ENCODE measurements at regions not wholly inside any gene's neighbourhood (a gene's known extent, or its start where the extent isn't known, plus 50 kb on each side); places are given as distances from the start of the nearest gene placed in this dataset.

GRCh38 chr18:76771192-76771799 is 51.1 kb upstream of the ZNF236 start:
- Histone ChIP-seq H3K4me1 (ENCODE audit: control insufficient read depth in 1 of 2, low read depth in 2 of 2) (no peaks in the 10 kb centered on the region), H3K9me3 (no peaks in the 10 kb centered on the region), H3K27ac (no peak overlapping the region), H3K4me3 (no peak overlapping the region), H3K36me3 (no peaks in the 10 kb centered on the region), H3K27me3 (replicated peaks; ENCODE audit: insufficient read depth) (no peaks in the 10 kb centered on the region)
- no peak for ATAC-seq (ENCODE audit: insufficient number of reproducible peaks, low FRiP score, low read depth)
- no peak for TF ChIP-seq CTCF (IDR thresholded peaks at IDR 0.05)
- DNase-seq (ENCODE audit: low spot score) = no peak

GRCh38 chr18:76767954-76768353 is 54.4 kb upstream of the ZNF236 start:
- no peak for DNase-seq (ENCODE audit: low spot score)
- no peak for ATAC-seq (ENCODE audit: insufficient number of reproducible peaks, low FRiP score, low read depth)

GRCh38 chr18:76766429-76766828 is 55.9 kb upstream of the ZNF236 start:
- Histone ChIP-seq H3K27ac (no peak overlapping the region), H3K4me3 (no peak overlapping the region), H3K36me3 (no peaks in the 10 kb centered on the region), H3K9me3 (no peaks in the 10 kb centered on the region), H3K4me1 (ENCODE audit: control insufficient read depth in 1 of 2, low read depth in 2 of 2) (no peaks in the 10 kb centered on the region), H3K27me3 (replicated peaks; ENCODE audit: insufficient read depth) (no peaks in the 10 kb centered on the region)
- DNase-seq (ENCODE audit: low spot score) (no peak), ATAC-seq (ENCODE audit: insufficient number of reproducible peaks, low FRiP score, low read depth) (no peak)
- TF ChIP-seq CTCF (IDR thresholded peaks at IDR 0.05) = no peak

More at GRCh38 chr18:76767954-76768353, 54.4 kb upstream of the ZNF236 start:
- Histone ChIP-seq H3K36me3 (no peaks in the 10 kb centered on the region), H3K4me1 (ENCODE audit: control insufficient read depth in 1 of 2, low read depth in 2 of 2) (no peaks in the 10 kb centered on the region), H3K27me3 (replicated peaks; ENCODE audit: insufficient read depth) (no peaks in the 10 kb centered on the region), H3K9me3 (no peaks in the 10 kb centered on the region), H3K27ac (no peak overlapping the region), H3K4me3 (no peak overlapping the region)
- no peak for TF ChIP-seq CTCF (IDR thresholded peaks at IDR 0.05)

GRCh38 chr18:76765649-76766048 is 56.7 kb upstream of the ZNF236 start:
- no peak for TF ChIP-seq CTCF (IDR thresholded peaks at IDR 0.05)
- Histone ChIP-seq H3K4me1 (ENCODE audit: control insufficient read depth in 1 of 2, low read depth in 2 of 2) (no peaks in the 10 kb centered on the region), H3K9me3 (no peaks in the 10 kb centered on the region), H3K4me3 (no peak overlapping the region), H3K27me3 (replicated peaks; ENCODE audit: insufficient read depth) (no peaks in the 10 kb centered on the region), H3K36me3 (no peaks in the 10 kb centered on the region), H3K27ac (no peak overlapping the region)
- no peak for DNase-seq (ENCODE audit: low spot score)
- no peak for ATAC-seq (ENCODE audit: insufficient number of reproducible peaks, low FRiP score, low read depth)

- DNase-seq (ENCODE audit: low spot score) (no peak), ATAC-seq (ENCODE audit: insufficient number of reproducible peaks, low FRiP score, low read depth) (no peak)
- no peak for TF ChIP-seq CTCF (IDR thresholded peaks at IDR 0.05)
- no peak overlapping the region for H3K27ac ChIP-seq
- H3K9me3 ChIP-seq = no peaks in the 10 kb centered on the region
- no peaks in the 10 kb centered on the region for H3K36me3 ChIP-seq
- H3K4me3 ChIP-seq = no peak overlapping the region
- no peaks in the 10 kb centered on the region for H3K27me3 ChIP-seq (replicated peaks; ENCODE audit: insufficient read depth)
- H3K4me1 ChIP-seq (ENCODE audit: control insufficient read depth in 1 of 2, low read depth in 2 of 2) = no peaks in the 10 kb centered on the region
Measured at GRCh38 chr18:76764291-76764901, 58.0 kb upstream of the ZNF236 start.

Data from thoracic aorta (tissue), 2 donors.